OCI-M1 (cell line): ENCODE measurements at regions not wholly inside any gene's neighbourhood (a gene's known extent, or its start where the extent isn't known, plus 50 kb on each side); places are given as distances from the start of the nearest gene placed in this dataset.

Experiments
- DNase-seq: peaks from one replicate; lab custom pipeline; 2025; lab: John Stamatoyannopoulos, UW

- DNase-seq, result no peak
These were observed 202.0 kb downstream of the GLI2 start for GRCh38 chr2:120937686-120938044.

- peak; percentile 83 for DNase-seq
These were observed 202.5 kb downstream of the GLI2 start for GRCh38 chr2:120938045-120938771.

- peak; percentile 68 for DNase-seq
These were observed 204.1 kb downstream of the GLI2 start for GRCh38 chr2:120939595-120940318.

- DNase-seq, result no peak
These were observed 204.6 kb downstream of the GLI2 start for GRCh38 chr2:120940319-120940696.

- peak; percentile 16 for DNase-seq
These were observed 205.1 kb downstream of the GLI2 start for GRCh38 chr2:120940726-120941256.

GRCh38 chr2:120941571-120942120 lies 206.0 kb downstream of the GLI2 start:
- no peak for DNase-seq

GRCh38 chr2:120942658-120943057 lies 207.0 kb downstream of the GLI2 start:
- DNase-seq, result no peak

GRCh38 chr2:120943403-120944034 lies 207.9 kb downstream of the GLI2 start:
- no peak for DNase-seq

- no peak for DNase-seq
These were observed 208.9 kb downstream of the GLI2 start for GRCh38 chr2:120944575-120944974.

- no peak for DNase-seq
These were observed 209.4 kb downstream of the GLI2 start for GRCh38 chr2:120945091-120945490.

GRCh38 chr2:120945832-120946499 lies 210.3 kb downstream of the GLI2 start:
- no peak for DNase-seq

- no peak for DNase-seq
These were observed 211.7 kb downstream of the GLI2 start for GRCh38 chr2:120947327-120947726.

- DNase-seq, result no peak
These were observed 212.5 kb downstream of the GLI2 start for GRCh38 chr2:120947982-120948661.

GRCh38 chr2:120948662-120949011 lies 213.0 kb downstream of the GLI2 start:
- no peak for DNase-seq

GRCh38 chr2:120949027-120949956 lies 213.6 kb downstream of the GLI2 start:
- DNase-seq, result peak; percentile 35

GRCh38 chr2:120949957-120950590 lies 214.4 kb downstream of the GLI2 start:
- no peak for DNase-seq

- no peak for DNase-seq
These were observed 216.0 kb downstream of the GLI2 start for GRCh38 chr2:120951693-120952092.

GRCh38 chr2:120952318-120952717 lies 216.7 kb downstream of the GLI2 start:
- DNase-seq, result no peak

- no peak for DNase-seq
These were observed 217.5 kb downstream of the GLI2 start for GRCh38 chr2:120953066-120953756.
